ENCODE measurements at regions not wholly inside any gene's neighbourhood (a gene's known extent, or its start where the extent isn't known, plus 50 kb on each side); places are given as distances from the start of the nearest gene placed in this dataset.
A peak's percentile ranks its signal among the peaks of the same experiment; 100 is the strongest.
"Not testable (repeated sequence)": the region's sequence is repeated elsewhere in the genome, so short reads cannot be mapped to it uniquely, and the experiment has no call there.

GRCh38 chr3:8303466-8303865 is 198.2 kb upstream of the LMCD1 start:
- peak in 1 of 58 donors; percentile 1 for DNase-seq

GRCh38 chr3:8305371-8305770 is 196.3 kb upstream of the LMCD1 start:
- no peak for DNase-seq

- peak in 3 of 58 donors; percentile 2 to 47 (median 3) for DNase-seq
These were observed 194.0 kb upstream of the LMCD1 start for GRCh38 chr3:8307545-8308110.

- no peak for DNase-seq
These were observed 190.3 kb upstream of the LMCD1 start for GRCh38 chr3:8311321-8311720.

- DNase-seq, result no peak
These were observed 188.9 kb upstream of the LMCD1 start for GRCh38 chr3:8312685-8313084.

GRCh38 chr3:8313560-8314267 is 187.9 kb upstream of the LMCD1 start:
- no peak for DNase-seq

GRCh38 chr3:8315526-8315925 is 186.1 kb upstream of the LMCD1 start:
- DNase-seq, result not testable (repeated sequence)

- DNase-seq, result no peak
These were observed 183.7 kb upstream of the LMCD1 start for GRCh38 chr3:8317661-8318649.

GRCh38 chr3:8319935-8320634 is 181.5 kb upstream of the LMCD1 start:
- no peak for DNase-seq

- no peak for DNase-seq
These were observed 180.7 kb upstream of the LMCD1 start for GRCh38 chr3:8320711-8321458.

GRCh38 chr3:8324747-8325146 is 176.9 kb upstream of the LMCD1 start:
- peak in 35 of 58 donors; percentile 3 to 58 (median 20) for DNase-seq

GRCh38 chr3:8325306-8325705 is 176.3 kb upstream of the LMCD1 start:
- DNase-seq, result no peak

GRCh38 chr3:8325833-8326232 is 175.8 kb upstream of the LMCD1 start:
- peak in 4 of 58 donors; percentile 4 to 21 (median 8) for DNase-seq

GRCh38 chr3:8327739-8328138 is 173.9 kb upstream of the LMCD1 start:
- no peak for DNase-seq

GRCh38 chr3:8328967-8329366 is 172.7 kb upstream of the LMCD1 start:
- no peak for DNase-seq

- DNase-seq, result no peak
These were observed 172.0 kb upstream of the LMCD1 start for GRCh38 chr3:8329598-8329997.

- no peak for DNase-seq
These were observed 165.2 kb upstream of the LMCD1 start for GRCh38 chr3:8336456-8336855.

- DNase-seq, result no peak
These were observed 163.2 kb upstream of the LMCD1 start for GRCh38 chr3:8338424-8338823.

GRCh38 chr3:8341821-8342247 is 159.8 kb upstream of the LMCD1 start:
- no peak for DNase-seq

GRCh38 chr3:8343058-8343457 is 158.6 kb upstream of the LMCD1 start:
- no peak for DNase-seq

- no peak for DNase-seq
These were observed 156.2 kb upstream of the LMCD1 start for GRCh38 chr3:8345398-8345797.

All from anterior cingulate cortex (tissue), 58 donors.